OCI-LY7 (cell line): ENCODE measurements at regions not wholly inside any gene's neighbourhood (a gene's known extent, or its start where the extent isn't known, plus 50 kb on each side); places are given as distances from the start of the nearest gene placed in this dataset.

Experiments used
- BruUV-seq: library from RNA; stranded (reverse); fragments of 400-500 nt; replicated peaks from 2 replicates; lab custom pipeline; 2021; lab: Mats Ljungman, UMichigan
- CTCF ChIA-PET: fragments of 300-600 bp; sonication (Branson Sonifier 250); formaldehyde crosslinking; loops from one replicate; lab custom pipeline; 2022; ENCODE audit warnings: antibody characterized with exemption; ENCODE audit not compliant: unreplicated experiment; lab: Charles Lee
- POLR2A ChIA-PET: fragments of 300-600 bp; sonication (Branson Sonifier 250); formaldehyde crosslinking; loops from one replicate; lab custom pipeline; 2022; ENCODE audit warnings: antibody characterized with exemption; lab: Charles Lee
- DNase-seq: peaks from one replicate; pipeline ENCODE4 v3.0.0-alpha.2; 2015; ENCODE audit warnings: low spot score
- H2AFZ ChIP-seq: fragments of 200-600 bp; sonication (generic), shearing (Covaris generic); 2 replicates; pipeline ENCODE4 v1.6.1; 2014; ENCODE audit warnings: mild to moderate bottlenecking, antibody characterized with exemption, low read length, moderate library complexity
- H3K27ac ChIP-seq: fragments of 200-600 bp; sonication (generic); 2 replicates; pipeline ENCODE4 v1.5.1; 2014; ENCODE audit warnings: mixed run types, low read depth, mild to moderate bottlenecking, moderate library complexity, low read length, inconsistent platforms; ENCODE audit not compliant: poor library complexity, severe bottlenecking
- H3K36me3 ChIP-seq: fragments of 200-600 bp; sonication (generic); 2 replicates; pipeline ENCODE4 v1.6.1; 2014; ENCODE audit warnings: mild to moderate bottlenecking, antibody characterized with exemption, low read length, moderate library complexity, mixed read lengths; ENCODE audit not compliant: insufficient read depth
- H3K4me1 ChIP-seq: fragments of 200-600 bp; sonication (generic); 2 replicates; pipeline ENCODE4 v1.5.1; 2014; ENCODE audit warnings: mild to moderate bottlenecking, low read length; ENCODE audit not compliant: insufficient read depth, poor library complexity, severe bottlenecking
- H3K4me2 ChIP-seq: fragments of 200-600 bp; sonication (generic); 2 replicates; pipeline ENCODE4 v1.6.1; 2014; ENCODE audit warnings: mild to moderate bottlenecking, low read length
- H3K4me3 ChIP-seq: fragments of 200-600 bp; sonication (generic); 2 replicates; pipeline ENCODE4 v1.5.1; 2014; ENCODE audit warnings: mild to moderate bottlenecking, low read depth, low read length; ENCODE audit not compliant: poor library complexity, severe bottlenecking
- H3K79me2 ChIP-seq: fragments of 200-600 bp; sonication (generic); 2 replicates; pipeline ENCODE4 v1.6.1; 2016; ENCODE audit warnings: low read depth, mild to moderate bottlenecking, low read length, moderate library complexity, mixed read lengths; ENCODE audit not compliant: insufficient read depth
- H3K9me2 ChIP-seq: fragments of 200-600 bp; sonication (generic); 2 replicates; pipeline ENCODE4 v1.6.1; 2016; ENCODE audit warnings: mild to moderate bottlenecking, low read length, mixed read lengths; ENCODE audit not compliant: insufficient read depth
- H3K9me3 ChIP-seq: fragments of 200-600 bp; sonication (generic); 2 replicates; pipeline ENCODE4 v1.6.1; 2014; ENCODE audit warnings: mild to moderate bottlenecking, mixed run types, low read length, mixed read lengths
- H4K20me1 ChIP-seq: fragments of 200-600 bp; sonication (generic); 2 replicates; pipeline ENCODE4 v1.6.1; 2014; ENCODE audit warnings: mild to moderate bottlenecking, antibody characterized with exemption, low read length, moderate library complexity, mixed read lengths; ENCODE audit not compliant: insufficient read depth
- CTCF ChIP-seq: fragments of 200-600 bp; sonication (generic); conservative IDR thresholded peaks from 2 replicates; pipeline ENCODE4 v1.5.1; 2014; ENCODE audit warnings: mild to moderate bottlenecking, antibody characterized with exemption, low read length, moderate library complexity, mixed read lengths
- EZH2phosphoT487 ChIP-seq: fragments of 200-600 bp; sonication (generic); IDR thresholded peaks from 2 replicates; pipeline ENCODE4 v1.6.1; 2018; ENCODE audit warnings: low read depth, borderline replicate concordance, mild to moderate bottlenecking, mixed run types, antibody characterized with exemption, low read length, moderate library complexity, mixed read lengths
- intact Hi-C: fragments of 100-400 bp; cut with micrococcal nuclease; formaldehyde crosslinking; loops from one replicate; pipeline ENCODE4 v1.10.0; 2022; ENCODE audit not compliant: unreplicated experiment

DNA sequence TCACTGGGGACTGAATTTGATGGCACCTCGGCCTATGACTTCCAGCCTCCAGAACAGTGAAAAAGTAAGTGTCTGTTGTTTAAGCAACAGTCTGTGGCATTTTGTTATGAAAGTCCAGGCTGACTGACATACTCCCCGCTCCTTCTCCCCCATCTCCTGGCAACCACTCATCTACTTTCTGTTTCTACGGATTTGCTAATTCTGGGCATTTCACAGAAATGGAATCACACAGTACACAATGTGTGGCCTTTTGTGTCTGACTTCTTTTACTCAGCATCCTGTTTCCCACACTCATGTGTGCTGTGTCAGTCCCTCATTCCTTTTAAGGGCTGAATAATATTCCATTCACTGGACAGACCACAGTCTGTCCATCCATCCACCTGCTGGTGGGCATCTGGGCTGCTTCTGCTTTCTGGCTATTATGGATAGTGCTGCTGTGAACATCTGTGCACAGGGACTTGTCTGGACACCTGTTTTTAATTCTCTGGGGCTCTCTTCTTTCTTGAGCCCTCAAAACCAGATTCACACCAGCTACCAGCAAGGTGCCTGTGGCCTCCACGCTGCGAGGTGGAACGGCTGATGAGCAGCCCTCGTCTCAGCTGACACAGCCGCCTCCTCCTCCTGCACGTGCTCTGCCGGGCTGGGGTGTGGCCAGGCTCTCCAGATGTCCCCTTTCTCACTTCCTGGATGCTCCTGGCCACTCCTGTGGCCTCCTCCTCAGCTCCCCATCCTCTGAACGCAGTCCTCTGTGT, 333.1 kb downstream of the CTTN start:
- H3K9me3 ChIP-seq: no peaks in the 10 kb centered on the region
- no peak overlapping the region for H3K4me2 ChIP-seq
- CTCF ChIA-PET: no interaction called here
- H3K79me2 ChIP-seq: no peaks in the 10 kb centered on the region
- no peaks in the 10 kb centered on the region for H3K36me3 ChIP-seq
- no TSS peak for BruUV-seq
- DNase-seq: no peak
- TF ChIP-seq CTCF: no peak
- no peak for TF ChIP-seq EZH2phosphoT487
- no peak overlapping the region for H2AFZ ChIP-seq
- no peaks in the 10 kb centered on the region for H4K20me1 ChIP-seq
- POLR2A ChIA-PET: no interaction called here
- no peak overlapping the region for H3K27ac ChIP-seq
- H3K9me2 ChIP-seq: no peaks in the 10 kb centered on the region
- intact Hi-C loops: no loop called here
- H3K4me1 ChIP-seq: no peaks in the 10 kb centered on the region
- H3K4me3 ChIP-seq: no peak overlapping the region

- intact Hi-C loops: no loop called here
- no peak for DNase-seq
- BruUV-seq: no TSS peak
- Histone ChIP-seq H3K79me2 (no peaks in the 10 kb centered on the region), H4K20me1 (no peaks in the 10 kb centered on the region), H3K4me1 (no peaks in the 10 kb centered on the region), H3K36me3 (no peaks in the 10 kb centered on the region), H3K9me2 (no peaks in the 10 kb centered on the region), H3K4me3 (no peak overlapping the region), H3K4me2 (no peak overlapping the region), H3K27ac (no peak overlapping the region), H3K9me3 (no peaks in the 10 kb centered on the region), H2AFZ (no peak overlapping the region)
- ChIA-PET CTCF (no interaction called here), POLR2A (no interaction called here)
- TF ChIP-seq EZH2phosphoT487: no peak
- no peak for TF ChIP-seq CTCF
Measured at GRCh38 chr11:70732023-70732880, 333.9 kb downstream of the CTTN start.

GRCh38 chr11:70732881-70733196, 334.5 kb downstream of the CTTN start:
- H4K20me1 ChIP-seq: no peaks in the 10 kb centered on the region
- no peak overlapping the region for H2AFZ ChIP-seq
- H3K4me3 ChIP-seq: no peak overlapping the region
- DNase-seq: no peak
- no peak overlapping the region for H3K4me2 ChIP-seq
- TF ChIP-seq CTCF (no peak), EZH2phosphoT487 (no peak)
- no peaks in the 10 kb centered on the region for H3K79me2 ChIP-seq
- no peaks in the 10 kb centered on the region for H3K9me3 ChIP-seq
- H3K4me1 ChIP-seq: no peaks in the 10 kb centered on the region
- no peaks in the 10 kb centered on the region for H3K9me2 ChIP-seq
- H3K36me3 ChIP-seq: no peaks in the 10 kb centered on the region
- H3K27ac ChIP-seq: no peak overlapping the region
- POLR2A ChIA-PET: no interaction called here
- no TSS peak for BruUV-seq
- intact Hi-C loops: no loop called here
- CTCF ChIA-PET: no interaction called here
